ENCODE measurements at regions not wholly inside any gene's neighbourhood (a gene's known extent, or its start where the extent isn't known, plus 50 kb on each side); places are given as distances from the start of the nearest gene placed in this dataset.

GRCh38 chr2:40964509-40965250 lies 512.8 kb upstream of the SLC8A1 start:
- TF ChIP-seq POLR2A (IDR thresholded peaks at IDR 0.05; ENCODE audit: low read length), result no peak
- TF ChIP-seq CEBPB (IDR thresholded peaks at IDR 0.05), result no peak
- TF ChIP-seq CBX8 (IDR thresholded peaks at IDR 0.05), result no peak
- no peak for TF ChIP-seq USF2 (IDR thresholded peaks at IDR 0.05)
- no peak for TF ChIP-seq PHF8 (IDR thresholded peaks at IDR 0.05; ENCODE audit: borderline replicate concordance, low read depth)
- no peak for TF ChIP-seq SREBF2 (IDR thresholded peaks at IDR 0.05)
- no peak for TF ChIP-seq EP300 (IDR thresholded peaks at IDR 0.05)
- no peak for TF ChIP-seq CTCF (IDR thresholded peaks at IDR 0.05)
- no peak for TF ChIP-seq BHLHE40 (IDR thresholded peaks at IDR 0.05; ENCODE audit: low read depth, low read length)
- TF ChIP-seq MYC (IDR thresholded peaks at IDR 0.05; ENCODE audit: borderline replicate concordance, low read length), result no peak
- no peak for TF ChIP-seq JUNB (IDR thresholded peaks at IDR 0.05)
- TF ChIP-seq HDAC2 (IDR thresholded peaks at IDR 0.05), result no peak

Measured in A549 (cell line).